HG02610 (cell line): ENCODE measurements at regions not wholly inside any gene's neighbourhood (a gene's known extent, or its start where the extent isn't known, plus 50 kb on each side); places are given as distances from the start of the nearest gene placed in this dataset.
"Not testable (repeated sequence)": the region's sequence is repeated elsewhere in the genome, so short reads cannot be mapped to it uniquely, and the experiment has no call there.

Experiments
- ATAC-seq: cut with Tn5 transposase; IDR thresholded peaks from one replicate; pipeline ENCODE4 v1.9.1; 2021; ENCODE audit warnings: mild to moderate bottlenecking, moderate library complexity; ENCODE audit not compliant: unreplicated experiment

DNA sequence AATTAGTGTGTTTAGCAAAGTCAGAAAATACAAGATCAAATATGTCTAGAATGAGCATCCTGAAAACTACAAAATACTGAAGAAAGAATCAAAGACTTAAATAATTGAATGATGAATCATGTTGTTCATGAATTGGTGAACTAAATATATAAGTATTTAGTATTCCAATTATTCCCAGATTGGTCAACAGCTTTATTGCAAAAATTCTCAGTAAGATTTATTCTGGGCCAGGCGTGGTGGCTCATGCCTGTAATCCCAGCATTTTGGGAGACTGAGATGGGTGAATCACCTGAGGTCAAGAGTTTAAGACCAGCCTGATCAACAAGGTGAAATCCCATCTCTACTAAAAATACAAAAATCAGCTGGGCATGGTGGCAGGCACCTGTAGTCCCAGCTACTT is 250.0 kb upstream of the NECTIN3 start:
- no peak for ATAC-seq

GRCh38 chr3:110822971-110823370 is 248.6 kb upstream of the NECTIN3 start:
- ATAC-seq = no peak

DNA sequence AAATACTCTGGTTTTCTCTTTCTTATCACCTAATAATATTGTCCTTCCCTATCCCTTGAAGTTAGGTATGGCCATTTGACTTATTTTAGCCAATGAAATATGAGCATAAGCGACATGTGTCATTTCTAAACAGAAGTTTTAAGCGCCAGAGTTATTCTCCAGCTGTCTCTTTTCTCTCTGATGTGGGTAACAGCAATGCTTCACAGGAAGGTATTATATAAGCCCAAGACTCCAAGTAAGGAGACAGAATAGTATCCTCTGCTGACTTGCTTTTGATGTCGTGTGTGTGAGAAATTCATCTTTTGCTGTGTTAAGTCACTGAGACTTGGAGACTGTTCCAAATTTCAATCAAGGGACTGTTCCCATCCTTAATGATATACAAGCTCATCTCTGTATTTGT is 224.6 kb upstream of the NECTIN3 start:
- ATAC-seq = no peak

GRCh38 chr3:110849064-110849463 is 222.6 kb upstream of the NECTIN3 start:
- ATAC-seq = no peak

GRCh38 chr3:110851736-110852135 is 219.9 kb upstream of the NECTIN3 start:
- no peak for ATAC-seq

GRCh38 chr3:110855207-110855606 is 216.4 kb upstream of the NECTIN3 start:
- ATAC-seq = no peak

DNA sequence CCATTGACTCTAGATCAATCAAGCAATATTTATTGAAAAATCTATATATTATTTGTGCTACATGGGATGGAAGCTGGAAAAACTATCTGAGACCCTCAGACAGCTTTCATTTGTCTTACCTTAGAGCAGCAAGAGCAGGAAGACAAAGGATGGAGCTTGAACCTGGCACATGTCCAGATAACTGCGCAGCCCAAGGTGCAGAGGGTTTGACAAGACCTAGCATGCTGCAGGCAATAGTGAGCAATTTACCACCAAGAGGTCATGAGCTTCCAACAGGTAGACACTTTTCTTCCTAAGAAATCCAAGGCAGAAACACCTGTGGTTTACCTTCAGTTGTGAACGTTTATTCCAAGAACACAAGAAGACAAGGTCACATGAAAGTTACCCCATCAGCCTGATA is 214.7 kb upstream of the NECTIN3 start:
- ATAC-seq = no peak

GRCh38 chr3:110858549-110858948 is 213.1 kb upstream of the NECTIN3 start:
- no peak for ATAC-seq

DNA sequence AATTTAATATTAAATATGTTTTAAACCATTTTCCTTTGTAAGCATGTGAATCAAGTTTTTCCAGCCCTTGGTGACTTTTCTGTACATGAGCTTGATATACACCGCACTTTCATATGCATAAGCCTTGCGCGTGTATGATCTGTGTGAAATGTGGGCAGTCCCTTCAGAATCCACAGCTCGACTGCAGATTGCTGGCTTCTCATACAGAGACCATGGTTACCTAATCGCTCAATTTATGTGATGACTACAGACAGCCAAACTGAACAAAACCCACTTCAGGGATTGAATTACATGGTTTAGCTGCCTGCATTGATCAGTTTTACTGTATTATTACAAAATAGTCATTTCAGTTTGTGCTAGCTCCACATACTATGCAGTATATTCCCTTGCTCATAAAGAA is 212.3 kb upstream of the NECTIN3 start:
- ATAC-seq = no peak

DNA sequence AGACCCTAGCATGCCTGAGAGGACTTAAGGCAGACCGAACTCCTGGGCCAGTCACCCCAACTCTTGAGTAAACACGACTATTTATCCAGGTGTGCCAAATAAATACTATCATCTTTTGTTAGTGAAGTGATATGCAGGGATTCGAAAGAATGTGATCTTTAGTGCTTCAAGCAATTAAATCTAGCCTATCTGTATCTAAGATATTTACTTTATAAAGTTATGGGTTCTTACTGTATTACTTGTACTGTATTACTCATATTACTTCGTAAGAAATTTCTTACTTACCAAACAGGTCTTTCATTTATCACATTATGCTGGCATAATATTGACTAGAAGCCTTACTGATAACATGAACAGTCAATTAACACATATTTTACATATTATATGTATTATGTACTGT is 211.6 kb upstream of the NECTIN3 start:
- ATAC-seq = no peak

DNA sequence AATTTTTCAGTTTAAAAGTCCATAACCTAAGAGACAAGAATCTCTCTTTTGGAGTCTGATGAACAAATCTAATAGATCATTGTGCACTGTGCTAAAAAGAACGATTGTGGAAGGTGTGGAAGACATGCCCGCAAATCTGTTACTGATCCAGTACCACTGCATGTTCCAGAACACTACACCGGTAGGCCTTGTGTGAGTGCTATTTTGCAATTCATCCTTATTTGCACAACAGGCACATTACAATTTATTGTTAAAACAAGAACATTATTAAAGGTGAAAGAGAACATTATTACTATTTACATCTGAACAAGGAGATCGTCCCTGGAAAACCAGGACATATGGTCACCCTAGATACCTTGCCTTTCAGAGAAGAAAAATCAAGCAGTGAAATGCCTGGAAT is 205.7 kb upstream of the NECTIN3 start:
- ATAC-seq = no peak

GRCh38 chr3:110868106-110868505 is 203.5 kb upstream of the NECTIN3 start:
- no peak for ATAC-seq

GRCh38 chr3:110869736-110870135 is 201.9 kb upstream of the NECTIN3 start:
- ATAC-seq = no peak

DNA sequence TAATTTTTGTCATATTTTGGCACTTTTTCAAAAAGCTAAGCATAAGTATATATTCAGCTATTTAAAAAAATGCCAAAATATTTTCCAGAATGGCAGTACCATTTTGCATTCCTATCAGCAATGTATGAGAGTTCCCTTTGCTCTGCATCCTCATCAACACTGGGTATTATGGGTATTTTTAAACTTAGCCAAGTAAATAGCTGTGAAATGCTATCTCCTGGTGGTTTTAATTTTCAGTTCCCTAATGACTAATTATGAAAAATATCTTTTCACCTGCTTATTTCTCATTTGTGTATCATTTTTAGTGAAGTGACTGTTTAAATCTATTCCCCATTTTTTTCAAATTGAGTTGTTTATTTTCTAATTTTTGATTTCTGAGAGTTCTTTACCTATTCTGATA is 199.7 kb upstream of the NECTIN3 start:
- ATAC-seq = no peak

DNA sequence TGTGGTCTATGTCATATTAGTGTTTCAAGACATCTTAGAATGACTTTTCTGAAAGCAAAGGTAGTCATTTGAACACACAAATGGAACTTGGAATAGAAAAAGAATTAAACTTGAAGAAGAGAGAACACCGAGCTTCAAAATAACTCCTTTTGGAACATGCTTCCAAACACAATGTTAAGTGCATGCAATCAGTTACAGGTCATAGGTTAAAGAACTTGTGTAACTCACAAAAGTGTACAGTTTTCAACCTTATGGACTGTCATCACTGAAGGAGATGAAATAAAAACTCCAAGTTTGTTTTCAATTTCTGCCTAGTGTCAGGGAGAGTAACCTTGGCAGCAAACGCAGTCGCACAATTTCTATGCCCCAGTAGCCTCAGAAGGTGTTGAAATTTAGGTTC is 192.9 kb upstream of the NECTIN3 start:
- ATAC-seq = no peak

GRCh38 chr3:110881069-110881468 is 190.5 kb upstream of the NECTIN3 start:
- ATAC-seq = peak; percentile 82

DNA sequence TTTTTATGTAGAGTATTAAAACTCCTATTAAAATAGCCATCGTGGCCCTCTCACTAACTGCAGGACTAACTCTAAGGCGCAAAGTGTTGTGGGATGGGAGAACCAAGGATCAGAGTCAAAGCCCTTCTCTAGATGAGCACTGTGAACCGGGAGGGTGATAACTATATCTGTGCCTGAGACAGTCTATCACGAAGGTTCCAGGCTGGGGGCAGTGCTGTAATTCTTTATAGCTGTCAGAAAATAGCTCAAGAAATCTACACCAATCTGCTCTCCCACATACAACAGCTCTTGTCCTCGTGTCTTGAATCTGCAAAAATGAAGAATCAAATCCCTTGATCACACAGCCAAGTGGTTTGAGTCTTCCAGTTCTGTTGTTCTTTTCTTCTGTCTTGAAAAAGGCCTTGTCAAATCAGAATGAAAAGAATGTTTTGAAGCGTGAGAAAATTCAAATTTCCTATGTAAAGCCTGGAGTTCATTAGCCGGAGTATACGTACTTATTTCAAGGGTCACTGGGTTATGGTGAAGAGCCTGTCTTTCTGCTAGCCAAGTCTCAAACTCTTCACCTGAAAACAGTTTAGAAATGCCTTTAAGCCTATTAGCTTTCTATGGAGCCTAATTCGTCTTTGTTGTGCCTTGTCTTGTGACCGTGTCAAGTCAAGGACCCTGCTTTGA is 185.3 kb upstream of the NECTIN3 start:
- no peak for ATAC-seq

DNA sequence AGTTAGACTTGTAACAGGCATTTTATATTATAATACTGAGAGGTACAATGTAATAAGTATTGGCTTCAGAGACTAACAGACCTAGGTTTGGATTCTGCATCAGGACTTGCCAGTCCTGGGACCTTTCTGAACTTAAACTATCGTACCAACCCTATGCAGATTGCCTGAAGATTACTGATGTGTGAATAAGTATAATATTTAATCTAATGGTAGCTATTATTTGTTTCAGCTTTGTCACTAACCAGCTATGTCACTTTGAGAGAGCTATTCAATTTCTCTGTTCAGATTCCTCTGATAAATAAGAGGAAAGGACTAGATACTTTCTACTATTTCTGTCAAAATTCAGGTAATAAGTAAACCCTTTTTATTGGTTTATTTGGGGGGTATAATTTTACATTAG is 184.4 kb upstream of the NECTIN3 start:
- ATAC-seq = no peak

- not testable (repeated sequence) for ATAC-seq
Observed at GRCh38 chr3:110888625-110889375, 182.8 kb upstream of the NECTIN3 start.

GRCh38 chr3:110889376-110889699 is 182.3 kb upstream of the NECTIN3 start:
- ATAC-seq = not testable (repeated sequence)

GRCh38 chr3:110894574-110894973 is 177.0 kb upstream of the NECTIN3 start:
- no peak for ATAC-seq

DNA sequence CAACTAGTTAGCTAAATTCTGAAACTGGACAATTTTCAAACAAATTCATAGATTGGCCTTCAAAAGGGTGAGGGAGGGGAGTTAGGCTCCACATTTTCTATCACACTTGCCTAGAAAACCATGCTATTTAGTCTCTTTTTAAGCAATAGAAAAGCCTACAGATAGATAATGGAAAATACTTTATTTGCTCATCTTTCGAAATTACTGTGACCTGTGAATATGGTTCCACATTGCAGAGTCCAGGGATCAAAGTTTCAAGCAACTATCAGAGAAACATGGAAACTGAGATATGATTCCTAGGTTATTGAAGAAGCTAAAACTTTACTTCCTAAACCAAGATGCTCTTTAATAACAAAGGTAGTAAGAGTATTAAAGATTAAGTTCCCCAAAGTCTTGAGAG is 176.6 kb upstream of the NECTIN3 start:
- ATAC-seq = no peak

DNA sequence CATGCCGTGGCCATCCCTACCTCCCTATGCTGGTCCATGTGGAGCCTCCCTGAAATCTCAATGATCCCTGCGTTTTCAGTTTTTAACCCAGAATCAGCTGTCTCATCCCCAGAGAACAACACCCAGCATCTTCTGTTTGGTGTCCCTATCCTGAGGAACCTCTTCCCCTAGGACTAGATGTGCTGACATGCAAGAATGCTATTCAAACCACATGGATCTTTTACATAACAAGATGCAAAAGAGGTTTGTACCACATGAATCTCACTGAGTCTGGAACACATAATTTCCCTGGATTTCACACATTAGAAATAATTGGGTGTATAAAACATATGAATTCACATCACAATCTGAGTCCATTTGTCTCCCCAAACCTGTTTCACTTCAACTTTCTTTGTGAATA is 174.6 kb upstream of the NECTIN3 start:
- ATAC-seq = no peak
